ENCODE measurements at regions not wholly inside any gene's neighbourhood (a gene's known extent, or its start where the extent isn't known, plus 50 kb on each side); places are given as distances from the start of the nearest gene placed in this dataset.

DNA sequence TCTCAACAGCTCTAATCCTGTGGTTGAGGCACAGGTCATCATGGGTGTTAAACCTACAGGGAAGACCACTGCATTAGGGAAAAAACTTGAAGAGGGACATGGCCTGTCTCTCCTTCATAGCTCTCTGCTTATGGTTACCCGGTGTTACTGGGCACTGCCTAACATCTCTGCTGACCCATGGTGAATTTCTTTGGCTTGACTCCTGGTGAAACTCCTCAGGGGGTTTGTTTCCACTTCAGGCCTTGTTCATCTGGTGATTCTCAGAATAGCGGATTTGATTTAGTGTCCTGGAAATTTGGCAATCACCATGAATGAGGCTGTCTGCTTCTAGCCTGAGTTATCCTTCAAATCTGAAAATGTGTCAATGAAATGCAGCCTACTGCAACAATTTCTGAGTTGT, 114.4 kb downstream of the ZNF518B start (continued):
- no peak for TF ChIP-seq BCLAF1 (IDR thresholded peaks at IDR 0.05)
- TF ChIP-seq HDGF (IDR thresholded peaks at IDR 0.05): no peak
- TF ChIP-seq, protein P1, sequence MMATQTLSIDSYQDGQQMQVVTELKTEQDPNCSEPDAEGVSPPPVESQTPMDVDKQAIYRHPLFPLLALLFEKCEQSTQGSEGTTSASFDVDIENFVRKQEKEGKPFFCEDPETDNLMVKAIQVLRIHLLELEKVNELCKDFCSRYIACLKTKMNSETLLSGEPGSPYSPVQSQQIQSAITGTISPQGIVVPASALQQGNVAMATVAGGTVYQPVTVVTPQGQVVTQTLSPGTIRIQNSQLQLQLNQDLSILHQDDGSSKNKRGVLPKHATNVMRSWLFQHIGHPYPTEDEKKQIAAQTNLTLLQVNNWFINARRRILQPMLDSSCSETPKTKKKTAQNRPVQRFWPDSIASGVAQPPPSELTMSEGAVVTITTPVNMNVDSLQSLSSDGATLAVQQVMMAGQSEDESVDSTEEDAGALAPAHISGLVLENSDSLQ (IDR thresholded peaks at IDR 0.05): no peak
- no peak for TF ChIP-seq SMAD5 (IDR thresholded peaks at IDR 0.05; ENCODE audit: low read depth)
- no peak for TF ChIP-seq ZBTB33 (IDR thresholded peaks at IDR 0.05)
- TF ChIP-seq SIX5 (IDR thresholded peaks at IDR 0.05; ENCODE audit: low read depth, low read length, severe bottlenecking): no peak
- TF ChIP-seq, protein P2, sequence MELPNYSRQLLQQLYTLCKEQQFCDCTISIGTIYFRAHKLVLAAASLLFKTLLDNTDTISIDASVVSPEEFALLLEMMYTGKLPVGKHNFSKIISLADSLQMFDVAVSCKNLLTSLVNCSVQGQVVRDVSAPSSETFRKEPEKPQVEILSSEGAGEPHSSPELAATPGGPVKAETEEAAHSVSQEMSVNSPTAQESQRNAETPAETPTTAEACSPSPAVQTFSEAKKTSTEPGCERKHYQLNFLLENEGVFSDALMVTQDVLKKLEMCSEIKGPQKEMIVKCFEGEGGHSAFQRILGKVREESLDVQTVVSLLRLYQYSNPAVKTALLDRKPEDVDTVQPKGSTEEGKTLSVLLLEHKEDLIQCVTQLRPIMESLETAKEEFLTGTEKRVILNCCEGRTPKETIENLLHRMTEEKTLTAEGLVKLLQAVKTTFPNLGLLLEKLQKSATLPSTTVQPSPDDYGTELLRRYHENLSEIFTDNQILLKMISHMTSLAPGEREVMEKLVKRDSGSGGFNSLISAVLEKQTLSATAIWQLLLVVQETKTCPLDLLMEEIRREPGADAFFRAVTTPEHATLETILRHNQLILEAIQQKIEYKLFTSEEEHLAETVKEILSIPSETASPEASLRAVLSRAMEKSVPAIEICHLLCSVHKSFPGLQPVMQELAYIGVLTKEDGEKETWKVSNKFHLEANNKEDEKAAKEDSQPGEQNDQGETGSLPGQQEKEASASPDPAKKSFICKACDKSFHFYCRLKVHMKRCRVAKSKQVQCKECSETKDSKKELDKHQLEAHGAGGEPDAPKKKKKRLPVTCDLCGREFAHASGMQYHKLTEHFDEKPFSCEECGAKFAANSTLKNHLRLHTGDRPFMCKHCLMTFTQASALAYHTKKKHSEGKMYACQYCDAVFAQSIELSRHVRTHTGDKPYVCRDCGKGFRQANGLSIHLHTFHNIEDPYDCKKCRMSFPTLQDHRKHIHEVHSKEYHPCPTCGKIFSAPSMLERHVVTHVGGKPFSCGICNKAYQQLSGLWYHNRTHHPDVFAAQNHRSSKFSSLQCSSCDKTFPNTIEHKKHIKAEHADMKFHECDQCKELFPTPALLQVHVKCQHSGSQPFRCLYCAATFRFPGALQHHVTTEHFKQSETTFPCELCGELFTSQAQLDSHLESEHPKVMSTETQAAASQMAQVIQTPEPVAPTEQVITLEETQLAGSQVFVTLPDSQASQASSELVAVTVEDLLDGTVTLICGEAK (IDR thresholded peaks at IDR 0.05; ENCODE audit: borderline replicate concordance): no peak
- no peak for TF ChIP-seq SREBF1 (IDR thresholded peaks at IDR 0.05; ENCODE audit: low read length)
- TF ChIP-seq BHLHE40 (IDR thresholded peaks at IDR 0.05; ENCODE audit: borderline replicate concordance in 1 of 2, low read depth in 2 of 2, low read length in 1 of 2): no peak
- no peak for TF ChIP-seq MTA2 (IDR thresholded peaks at IDR 0.05; ENCODE audit: low read depth)
